ENCODE measurements at regions not wholly inside any gene's neighbourhood (a gene's known extent, or its start where the extent isn't known, plus 50 kb on each side); places are given as distances from the start of the nearest gene placed in this dataset.

GRCh38 chr6:95071464-95071863 lies 505.9 kb upstream of the MANEA start:
- Mint-ChIP-seq H3K4me1 (ENCODE audit: low read depth) (no peaks in the 10 kb centered on the region), H3K4me3 (no peak overlapping the region), H3K36me3 (ENCODE audit: insufficient read depth) (no peaks in the 10 kb centered on the region), H3K27me3 (ENCODE audit: low read depth) (no peaks in the 10 kb centered on the region), H3K9me3 (peaks cover 4% of the 10 kb centered on the region)
- no peak for DNase-seq
- no peak for ATAC-seq

DNA sequence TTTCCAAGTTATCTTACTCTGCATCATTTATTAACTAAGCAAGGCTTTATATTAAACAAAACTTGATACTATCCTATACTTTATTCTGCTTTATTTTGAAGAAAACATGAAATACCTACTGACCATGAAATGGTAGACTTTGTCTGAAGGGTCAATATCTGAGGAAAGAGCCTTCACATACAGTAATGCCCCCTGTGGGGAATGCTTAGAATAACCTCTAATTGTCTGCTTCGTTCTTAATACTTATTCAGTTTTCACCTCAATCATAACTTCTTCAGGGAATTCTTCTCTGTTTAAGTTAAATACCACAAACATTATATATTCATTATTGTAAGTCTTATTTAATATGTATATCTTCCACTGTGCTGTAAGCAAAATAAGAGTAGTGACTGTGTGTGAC lies 498.9 kb upstream of the MANEA start:
- Mint-ChIP-seq H3K9me3 (no peaks in the 10 kb centered on the region), H3K36me3 (ENCODE audit: insufficient read depth) (no peaks in the 10 kb centered on the region), H3K27me3 (ENCODE audit: low read depth) (no peaks in the 10 kb centered on the region), H3K4me3 (no peak overlapping the region), H3K4me1 (ENCODE audit: low read depth) (no peaks in the 10 kb centered on the region)
- ATAC-seq (no peak), DNase-seq (no peak)

DNA sequence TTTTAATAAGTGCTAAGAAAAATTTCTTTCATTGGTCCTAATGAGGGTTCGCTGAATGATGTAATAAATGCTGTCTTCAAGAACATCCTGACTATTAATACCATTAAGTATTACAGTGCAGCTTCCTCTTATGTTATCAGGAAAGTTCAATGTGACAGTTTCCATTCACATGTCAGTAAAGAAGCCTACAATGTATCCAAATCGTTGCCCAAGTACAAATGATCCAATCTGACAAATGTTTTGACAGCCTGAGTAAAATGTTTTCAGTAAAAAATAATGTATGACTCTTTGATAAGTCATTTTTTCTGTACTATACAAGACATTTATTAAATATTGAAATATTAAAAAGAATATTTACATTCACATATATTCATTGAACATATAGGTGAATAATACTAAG lies 496.1 kb upstream of the MANEA start:
- DNase-seq (no peak), ATAC-seq (no peak)
- Mint-ChIP-seq H3K4me3 (no peak overlapping the region), H3K9me3 (no peaks in the 10 kb centered on the region), H3K27me3 (ENCODE audit: low read depth) (no peaks in the 10 kb centered on the region), H3K4me1 (ENCODE audit: low read depth) (no peaks in the 10 kb centered on the region), H3K36me3 (ENCODE audit: insufficient read depth) (no peaks in the 10 kb centered on the region)

DNA sequence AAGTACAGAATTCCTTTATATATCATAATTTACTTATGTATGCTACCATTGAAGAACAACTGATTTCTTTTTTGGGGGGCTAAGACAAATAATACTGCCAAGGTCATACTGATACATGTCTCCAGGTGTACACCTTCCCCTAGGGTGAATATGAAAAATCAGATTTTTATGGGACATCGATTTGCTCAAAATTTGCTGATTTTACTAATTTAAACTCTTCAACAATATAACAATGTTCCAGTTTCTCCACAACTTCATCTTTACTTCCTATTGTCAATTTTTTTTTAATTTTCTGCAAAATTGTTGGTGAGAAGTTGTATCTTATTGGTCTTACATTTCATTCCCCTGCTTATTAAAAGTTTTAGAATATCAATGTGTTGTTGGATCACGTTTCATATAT lies 495.4 kb upstream of the MANEA start:
- H3K9me3 Mint-ChIP-seq, result no peaks in the 10 kb centered on the region
- ATAC-seq (no peak), DNase-seq (no peak)
- H3K27me3 Mint-ChIP-seq (ENCODE audit: low read depth), result no peaks in the 10 kb centered on the region
- no peak overlapping the region for H3K4me3 Mint-ChIP-seq
- H3K4me1 Mint-ChIP-seq (ENCODE audit: low read depth), result no peaks in the 10 kb centered on the region
- H3K36me3 Mint-ChIP-seq (ENCODE audit: insufficient read depth), result no peaks in the 10 kb centered on the region

DNA sequence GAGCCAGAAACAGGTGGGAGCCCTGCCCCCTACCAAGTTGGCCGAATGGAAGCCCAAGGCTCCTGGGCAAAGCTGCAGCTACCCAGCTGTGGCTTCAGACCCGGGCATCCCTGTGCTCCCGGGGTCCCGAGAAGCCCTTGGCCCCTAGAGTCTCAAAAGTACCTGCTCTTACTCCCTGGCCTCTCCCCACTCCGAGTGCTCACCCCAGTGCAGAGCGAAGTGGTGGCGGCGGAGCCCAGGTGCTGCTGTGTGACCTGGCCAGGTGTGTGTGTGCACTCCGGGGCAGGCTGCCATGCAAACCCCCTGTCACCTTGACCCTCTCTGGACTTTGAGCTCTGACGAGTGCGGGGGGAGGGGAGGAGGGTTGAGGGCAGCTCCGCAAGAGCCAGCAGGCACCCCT lies 493.8 kb upstream of the MANEA start:
- no peaks in the 10 kb centered on the region for H3K27me3 Mint-ChIP-seq (ENCODE audit: low read depth)
- ATAC-seq, result no peak
- H3K4me1 Mint-ChIP-seq (ENCODE audit: low read depth), result no peaks in the 10 kb centered on the region
- no peak overlapping the region for H3K4me3 Mint-ChIP-seq
- H3K9me3 Mint-ChIP-seq, result no peaks in the 10 kb centered on the region
- no peak for DNase-seq
- no peaks in the 10 kb centered on the region for H3K36me3 Mint-ChIP-seq (ENCODE audit: insufficient read depth)

- H3K36me3 Mint-ChIP-seq (ENCODE audit: insufficient read depth), result no peaks in the 10 kb centered on the region
- DNase-seq (no peak), ATAC-seq (no peak)
- H3K27me3 Mint-ChIP-seq (ENCODE audit: low read depth), result no peaks in the 10 kb centered on the region
- no peak overlapping the region for H3K4me3 Mint-ChIP-seq
- no peaks in the 10 kb centered on the region for H3K9me3 Mint-ChIP-seq
- H3K4me1 Mint-ChIP-seq (ENCODE audit: low read depth), result no peaks in the 10 kb centered on the region
Observed at GRCh38 chr6:95084867-95085266, 492.5 kb upstream of the MANEA start.

- Mint-ChIP-seq H3K36me3 (ENCODE audit: insufficient read depth) (no peaks in the 10 kb centered on the region), H3K27me3 (ENCODE audit: low read depth) (no peaks in the 10 kb centered on the region), H3K4me3 (no peak overlapping the region), H3K9me3 (no peaks in the 10 kb centered on the region), H3K4me1 (ENCODE audit: low read depth) (no peaks in the 10 kb centered on the region)
- DNase-seq (no peak), ATAC-seq (no peak)
Observed at GRCh38 chr6:95087394-95088097, 489.8 kb upstream of the MANEA start.

DNA sequence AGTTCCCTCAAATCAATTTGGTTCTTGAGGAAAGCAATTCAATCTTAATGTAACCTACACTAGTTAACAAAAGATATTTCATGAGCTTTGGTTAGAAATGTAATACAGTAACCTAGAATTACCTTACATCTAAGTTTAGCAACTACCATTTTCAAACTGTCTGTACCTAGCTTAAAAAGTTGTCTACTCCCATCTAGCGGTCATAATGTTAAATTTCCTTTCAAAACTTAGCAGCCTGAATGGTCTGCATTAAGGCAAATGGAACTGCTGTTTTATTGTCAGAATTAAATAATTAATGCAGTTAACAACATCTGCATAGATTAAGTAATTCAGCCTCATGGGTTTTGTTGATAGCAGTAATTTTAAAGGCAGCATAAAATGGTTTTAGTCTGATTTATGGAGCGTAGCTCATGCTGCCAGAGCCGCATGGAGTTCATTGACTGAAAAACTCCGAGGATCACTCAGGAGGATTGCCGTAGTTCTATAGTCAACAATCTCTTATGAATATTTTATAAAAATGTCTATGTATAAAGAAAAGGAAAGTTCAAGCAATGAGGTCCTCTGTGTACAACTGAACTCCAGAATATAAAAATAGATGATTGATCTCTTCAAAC lies 485.4 kb upstream of the MANEA start:
- Mint-ChIP-seq H3K27me3 (ENCODE audit: low read depth) (no peaks in the 10 kb centered on the region), H3K36me3 (ENCODE audit: insufficient read depth) (no peaks in the 10 kb centered on the region), H3K4me3 (no peak overlapping the region), H3K4me1 (ENCODE audit: low read depth) (no peaks in the 10 kb centered on the region), H3K9me3 (no peaks in the 10 kb centered on the region)
- DNase-seq (no peak), ATAC-seq (no peak)

DNA sequence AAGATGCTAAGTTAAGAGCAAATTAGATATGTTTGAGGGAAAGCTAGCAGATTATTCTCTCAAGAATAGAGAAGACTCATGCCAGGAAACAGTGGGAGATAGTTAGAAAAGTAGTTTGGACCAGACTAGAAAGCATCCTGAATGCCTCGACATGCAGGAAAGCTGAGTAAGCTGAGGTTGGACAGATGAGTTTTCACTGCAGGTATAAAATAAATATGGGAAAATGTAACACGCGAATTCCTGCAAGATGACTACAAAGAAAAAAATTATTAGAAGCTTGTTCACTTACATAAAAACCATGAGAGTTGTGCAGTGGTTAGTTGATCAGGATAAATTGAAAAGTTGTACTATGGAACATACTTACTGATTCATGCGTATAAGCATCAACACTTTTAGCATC lies 484.2 kb upstream of the MANEA start:
- H3K9me3 Mint-ChIP-seq, result no peaks in the 10 kb centered on the region
- H3K4me3 Mint-ChIP-seq, result no peak overlapping the region
- H3K4me1 Mint-ChIP-seq (ENCODE audit: low read depth), result no peaks in the 10 kb centered on the region
- ATAC-seq (no peak), DNase-seq (no peak)
- H3K36me3 Mint-ChIP-seq (ENCODE audit: insufficient read depth), result no peaks in the 10 kb centered on the region
- no peaks in the 10 kb centered on the region for H3K27me3 Mint-ChIP-seq (ENCODE audit: low read depth)

DNA sequence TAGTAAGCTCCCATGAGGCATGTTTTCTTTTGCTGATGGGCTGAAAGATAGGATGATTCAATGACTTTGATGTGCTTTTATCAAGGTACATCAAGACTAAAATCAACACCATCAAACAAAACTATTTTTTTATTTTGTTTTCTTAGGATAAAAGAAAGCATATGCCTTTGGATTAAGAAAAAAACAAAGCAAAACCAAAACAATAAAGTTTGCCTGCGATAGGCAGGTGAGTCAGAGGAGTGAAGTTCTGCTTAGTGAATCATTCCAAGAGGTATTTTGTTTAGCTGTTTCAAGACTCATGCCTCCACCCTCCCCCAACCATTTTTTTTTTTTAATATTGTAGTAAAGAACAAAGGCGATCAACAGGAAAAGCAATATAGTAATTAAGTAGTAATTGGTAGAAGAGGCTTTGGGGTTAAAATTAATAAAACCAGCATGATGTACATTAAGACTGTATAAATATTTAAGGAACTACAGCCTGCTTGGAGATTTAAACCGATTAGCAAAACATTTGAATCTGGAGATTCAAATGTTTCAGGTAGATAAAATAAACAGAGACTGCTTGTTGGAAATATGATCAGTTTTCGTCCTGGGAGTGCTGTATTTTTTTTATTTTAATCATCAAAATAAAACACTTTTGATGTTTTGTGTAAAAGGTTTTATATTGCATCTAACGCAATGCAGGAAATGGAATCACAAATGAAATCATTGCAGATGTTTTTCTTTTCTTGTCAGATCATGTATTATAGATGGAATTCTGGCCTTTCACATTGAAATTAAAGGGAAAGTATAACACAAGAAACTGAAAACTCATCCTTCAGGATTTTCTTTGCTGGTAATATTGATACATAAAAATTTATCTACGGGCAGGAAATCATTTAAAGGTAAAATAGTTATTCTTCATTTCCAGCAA lies 482.3 kb upstream of the MANEA start:
- Mint-ChIP-seq H3K4me1 (ENCODE audit: low read depth) (no peaks in the 10 kb centered on the region), H3K9me3 (no peaks in the 10 kb centered on the region), H3K4me3 (no peak overlapping the region), H3K36me3 (ENCODE audit: insufficient read depth) (no peaks in the 10 kb centered on the region), H3K27me3 (ENCODE audit: low read depth) (no peaks in the 10 kb centered on the region)
- ATAC-seq, result no peak
- no peak for DNase-seq

DNA sequence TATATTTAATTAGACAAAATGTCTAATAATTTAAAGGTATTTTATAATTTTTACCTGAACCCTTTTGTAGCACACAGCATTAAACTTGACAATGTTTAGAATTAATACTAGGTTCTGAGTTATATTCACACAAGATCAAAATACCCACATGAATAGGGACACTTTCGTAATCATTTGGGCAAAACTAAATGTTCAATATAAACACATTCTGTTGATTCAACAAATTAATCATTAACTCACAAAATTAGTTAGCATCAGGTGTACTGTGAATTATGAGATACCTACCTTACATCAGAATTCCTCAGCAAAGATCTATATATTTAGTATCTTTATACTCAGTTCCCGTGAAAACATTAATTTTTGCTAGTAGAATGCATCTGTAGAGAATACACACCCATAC lies 481.5 kb upstream of the MANEA start:
- DNase-seq, result no peak
- no peak for ATAC-seq
- no peaks in the 10 kb centered on the region for H3K36me3 Mint-ChIP-seq (ENCODE audit: insufficient read depth)
- H3K4me3 Mint-ChIP-seq, result no peak overlapping the region
- H3K4me1 Mint-ChIP-seq (ENCODE audit: low read depth), result no peaks in the 10 kb centered on the region
- no peaks in the 10 kb centered on the region for H3K9me3 Mint-ChIP-seq
- no peaks in the 10 kb centered on the region for H3K27me3 Mint-ChIP-seq (ENCODE audit: low read depth)

DNA sequence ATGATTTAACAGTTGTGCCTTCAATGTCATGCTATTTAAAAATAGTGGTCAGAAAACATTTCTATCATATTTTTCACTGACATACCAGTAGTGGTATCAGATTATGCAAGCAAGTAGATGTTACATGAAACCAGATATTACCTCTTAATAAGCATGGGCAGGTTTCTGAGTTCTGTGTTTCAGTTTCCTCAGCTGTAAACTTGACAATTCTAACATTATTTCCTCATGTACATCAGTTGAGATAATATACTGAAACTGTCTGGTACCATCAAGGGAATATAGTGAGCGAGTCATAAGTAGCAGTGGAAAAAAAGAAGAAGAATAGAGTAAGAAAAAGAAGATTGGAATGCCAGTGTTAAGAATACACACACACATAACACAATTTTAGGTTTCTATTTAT lies 477.9 kb upstream of the MANEA start:
- H3K9me3 Mint-ChIP-seq, result no peaks in the 10 kb centered on the region
- H3K4me1 Mint-ChIP-seq (ENCODE audit: low read depth), result no peaks in the 10 kb centered on the region
- ATAC-seq (no peak), DNase-seq (no peak)
- no peak overlapping the region for H3K4me3 Mint-ChIP-seq
- no peaks in the 10 kb centered on the region for H3K36me3 Mint-ChIP-seq (ENCODE audit: insufficient read depth)
- no peaks in the 10 kb centered on the region for H3K27me3 Mint-ChIP-seq (ENCODE audit: low read depth)

DNA sequence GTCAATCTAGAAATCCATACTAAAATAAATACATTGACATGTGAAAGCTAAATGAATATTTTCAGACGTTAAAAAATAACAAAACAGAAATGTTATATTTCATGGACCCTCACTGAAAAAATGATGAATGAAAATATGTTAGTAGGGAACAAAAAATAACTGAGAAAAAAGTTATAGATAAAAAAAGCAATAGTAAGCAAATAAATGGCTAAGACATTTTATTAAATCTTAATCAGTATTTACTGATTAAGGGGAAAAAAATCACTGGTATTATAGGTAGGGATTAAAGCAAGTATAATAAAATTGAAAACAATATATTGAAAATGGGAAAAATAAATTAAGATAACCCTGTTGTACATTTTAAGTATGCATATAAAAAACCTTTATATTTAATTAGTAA lies 468.1 kb upstream of the MANEA start:
- no peaks in the 10 kb centered on the region for H3K27me3 Mint-ChIP-seq (ENCODE audit: low read depth)
- no peaks in the 10 kb centered on the region for H3K9me3 Mint-ChIP-seq
- no peaks in the 10 kb centered on the region for H3K36me3 Mint-ChIP-seq (ENCODE audit: insufficient read depth)
- no peak for DNase-seq
- no peak overlapping the region for H3K4me3 Mint-ChIP-seq
- H3K4me1 Mint-ChIP-seq (ENCODE audit: low read depth), result no peaks in the 10 kb centered on the region
- ATAC-seq, result no peak

DNA sequence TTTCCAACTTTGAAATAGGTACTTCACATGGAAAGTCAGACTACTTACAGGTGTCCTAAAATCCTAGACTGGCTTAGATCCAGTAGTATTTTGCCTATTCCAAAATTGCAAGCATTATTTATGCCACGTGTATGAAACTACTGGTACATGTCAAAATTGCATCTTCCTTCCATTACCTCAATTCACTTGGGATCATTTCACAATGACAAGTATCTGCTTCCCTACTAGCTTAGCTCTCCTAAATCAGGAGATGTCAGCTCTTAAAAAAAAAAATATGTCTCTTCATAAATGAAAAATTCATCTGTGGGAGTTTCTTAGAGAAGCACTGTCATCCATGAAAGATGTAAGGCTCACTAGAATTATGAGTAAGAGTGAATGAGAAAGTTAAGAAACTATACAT lies 466.6 kb upstream of the MANEA start:
- Mint-ChIP-seq H3K4me3 (no peak overlapping the region), H3K27me3 (ENCODE audit: low read depth) (no peaks in the 10 kb centered on the region), H3K9me3 (no peaks in the 10 kb centered on the region), H3K4me1 (ENCODE audit: low read depth) (no peaks in the 10 kb centered on the region), H3K36me3 (ENCODE audit: insufficient read depth) (no peaks in the 10 kb centered on the region)
- no peak for ATAC-seq
- DNase-seq, result no peak

DNA sequence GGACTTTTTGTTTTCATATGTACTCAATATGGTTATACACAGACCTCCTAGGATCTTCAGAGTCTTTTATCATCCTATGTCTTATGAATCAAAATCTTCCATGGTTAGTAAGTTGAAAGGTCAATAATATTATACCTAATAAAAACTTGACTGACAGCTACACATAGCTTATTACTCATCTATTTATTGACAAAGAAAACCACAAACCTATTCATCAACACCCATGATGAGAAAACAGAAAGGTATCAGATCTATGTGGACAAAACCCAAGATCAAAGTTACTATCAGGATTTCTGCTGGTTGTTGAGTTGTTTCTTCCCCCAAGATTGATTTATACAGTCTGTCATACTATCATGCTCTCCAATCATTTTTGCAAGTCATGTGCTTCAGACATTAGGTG lies 460.1 kb upstream of the MANEA start:
- Mint-ChIP-seq H3K9me3 (no peaks in the 10 kb centered on the region), H3K36me3 (ENCODE audit: insufficient read depth) (no peaks in the 10 kb centered on the region), H3K4me3 (no peak overlapping the region), H3K27me3 (ENCODE audit: low read depth) (no peaks in the 10 kb centered on the region), H3K4me1 (ENCODE audit: low read depth) (no peaks in the 10 kb centered on the region)
- DNase-seq, result no peak
- no peak for ATAC-seq
